ENCODE measurements at regions not wholly inside any gene's neighbourhood (a gene's known extent, or its start where the extent isn't known, plus 50 kb on each side); places are given as distances from the start of the nearest gene placed in this dataset.

- no peak for TF ChIP-seq CTCF (IDR thresholded peaks at IDR 0.05)
- no peak for TF ChIP-seq EZH2 (IDR thresholded peaks at IDR 0.05; ENCODE audit: borderline replicate concordance, insufficient read depth, low read depth, low read length, poor library complexity, severe bottlenecking)
These were observed 188.4 kb upstream of the IGFBP3 start for GRCh38 chr7:46109437-46109836.
